ENCODE measurements at regions not wholly inside any gene's neighbourhood (a gene's known extent, or its start where the extent isn't known, plus 50 kb on each side); places are given as distances from the start of the nearest gene placed in this dataset.

DNA sequence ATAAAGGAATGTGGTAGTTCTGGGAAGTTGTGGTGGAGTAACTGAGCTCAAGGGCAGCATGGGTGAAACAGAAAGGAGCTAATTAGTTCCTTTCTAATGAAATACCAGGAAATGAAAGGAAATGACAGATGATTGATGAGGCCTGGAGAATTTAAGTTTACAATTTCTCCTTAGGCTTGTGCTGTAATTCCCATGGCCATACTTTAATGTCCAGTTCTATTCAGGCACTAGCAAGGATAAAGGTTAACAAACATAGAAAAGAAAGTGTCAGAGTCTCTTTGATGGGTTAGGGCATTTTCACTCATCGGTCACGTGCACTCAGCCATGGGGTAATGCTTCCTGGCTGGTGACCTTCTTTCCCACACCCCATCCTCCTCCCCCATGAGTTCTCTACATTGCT, 70.3 kb downstream of the CTSL start:
- TF ChIP-seq, protein P1, sequence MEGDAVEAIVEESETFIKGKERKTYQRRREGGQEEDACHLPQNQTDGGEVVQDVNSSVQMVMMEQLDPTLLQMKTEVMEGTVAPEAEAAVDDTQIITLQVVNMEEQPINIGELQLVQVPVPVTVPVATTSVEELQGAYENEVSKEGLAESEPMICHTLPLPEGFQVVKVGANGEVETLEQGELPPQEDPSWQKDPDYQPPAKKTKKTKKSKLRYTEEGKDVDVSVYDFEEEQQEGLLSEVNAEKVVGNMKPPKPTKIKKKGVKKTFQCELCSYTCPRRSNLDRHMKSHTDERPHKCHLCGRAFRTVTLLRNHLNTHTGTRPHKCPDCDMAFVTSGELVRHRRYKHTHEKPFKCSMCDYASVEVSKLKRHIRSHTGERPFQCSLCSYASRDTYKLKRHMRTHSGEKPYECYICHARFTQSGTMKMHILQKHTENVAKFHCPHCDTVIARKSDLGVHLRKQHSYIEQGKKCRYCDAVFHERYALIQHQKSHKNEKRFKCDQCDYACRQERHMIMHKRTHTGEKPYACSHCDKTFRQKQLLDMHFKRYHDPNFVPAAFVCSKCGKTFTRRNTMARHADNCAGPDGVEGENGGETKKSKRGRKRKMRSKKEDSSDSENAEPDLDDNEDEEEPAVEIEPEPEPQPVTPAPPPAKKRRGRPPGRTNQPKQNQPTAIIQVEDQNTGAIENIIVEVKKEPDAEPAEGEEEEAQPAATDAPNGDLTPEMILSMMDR (IDR thresholded peaks at IDR 0.05) = no peak
- TF ChIP-seq EP300 (IDR thresholded peaks at IDR 0.05) = no peak
